ENCODE measurements at regions not wholly inside any gene's neighbourhood (a gene's known extent, or its start where the extent isn't known, plus 50 kb on each side); places are given as distances from the start of the nearest gene placed in this dataset.

DNA sequence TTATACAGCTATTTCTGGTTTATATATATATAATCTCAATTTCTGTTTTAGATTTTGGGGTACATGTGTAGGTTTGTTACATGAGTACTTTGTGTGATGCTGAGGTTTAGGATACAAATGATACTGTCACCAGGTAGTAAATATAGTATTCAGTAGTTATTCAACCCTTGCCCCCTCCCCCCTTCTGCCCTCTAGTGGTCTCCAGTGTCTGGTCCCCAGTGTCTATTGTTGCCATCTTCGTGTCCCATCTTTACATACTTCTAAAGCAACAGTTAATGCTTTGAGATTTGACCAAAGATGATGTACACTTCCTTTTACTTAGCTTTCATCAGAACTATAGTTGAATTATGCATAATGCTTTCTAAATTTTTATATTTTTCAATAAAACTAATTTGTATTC, 1623.4 kb upstream of the PRR20A start:
- DNase-seq = no peak
- intact Hi-C loops (cut with DNase I) = no loop called here
- no peak overlapping the region for H3K27ac ChIP-seq
- no peaks in the 10 kb centered on the region for H3K4me1 ChIP-seq
- WGBS, 2 donors = 56 to 78% methylated on average over 1 of the region's 1 CpG
- no peaks in the 10 kb centered on the region for H3K27me3 ChIP-seq
- TF ChIP-seq EP300 (IDR thresholded peaks at IDR 0.05) (no peak), POLR2AphosphoS5 (IDR thresholded peaks at IDR 0.05) (no peak), POLR2A (IDR thresholded peaks at IDR 0.05) (no peak)
- TF ChIP-seq, protein P1, sequence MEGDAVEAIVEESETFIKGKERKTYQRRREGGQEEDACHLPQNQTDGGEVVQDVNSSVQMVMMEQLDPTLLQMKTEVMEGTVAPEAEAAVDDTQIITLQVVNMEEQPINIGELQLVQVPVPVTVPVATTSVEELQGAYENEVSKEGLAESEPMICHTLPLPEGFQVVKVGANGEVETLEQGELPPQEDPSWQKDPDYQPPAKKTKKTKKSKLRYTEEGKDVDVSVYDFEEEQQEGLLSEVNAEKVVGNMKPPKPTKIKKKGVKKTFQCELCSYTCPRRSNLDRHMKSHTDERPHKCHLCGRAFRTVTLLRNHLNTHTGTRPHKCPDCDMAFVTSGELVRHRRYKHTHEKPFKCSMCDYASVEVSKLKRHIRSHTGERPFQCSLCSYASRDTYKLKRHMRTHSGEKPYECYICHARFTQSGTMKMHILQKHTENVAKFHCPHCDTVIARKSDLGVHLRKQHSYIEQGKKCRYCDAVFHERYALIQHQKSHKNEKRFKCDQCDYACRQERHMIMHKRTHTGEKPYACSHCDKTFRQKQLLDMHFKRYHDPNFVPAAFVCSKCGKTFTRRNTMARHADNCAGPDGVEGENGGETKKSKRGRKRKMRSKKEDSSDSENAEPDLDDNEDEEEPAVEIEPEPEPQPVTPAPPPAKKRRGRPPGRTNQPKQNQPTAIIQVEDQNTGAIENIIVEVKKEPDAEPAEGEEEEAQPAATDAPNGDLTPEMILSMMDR (IDR thresholded peaks at IDR 0.05) = no peak
- no peaks in the 10 kb centered on the region for H3K36me3 ChIP-seq
- H3K9me3 ChIP-seq = no peaks in the 10 kb centered on the region
- H3K4me3 ChIP-seq = no peak overlapping the region

DNA sequence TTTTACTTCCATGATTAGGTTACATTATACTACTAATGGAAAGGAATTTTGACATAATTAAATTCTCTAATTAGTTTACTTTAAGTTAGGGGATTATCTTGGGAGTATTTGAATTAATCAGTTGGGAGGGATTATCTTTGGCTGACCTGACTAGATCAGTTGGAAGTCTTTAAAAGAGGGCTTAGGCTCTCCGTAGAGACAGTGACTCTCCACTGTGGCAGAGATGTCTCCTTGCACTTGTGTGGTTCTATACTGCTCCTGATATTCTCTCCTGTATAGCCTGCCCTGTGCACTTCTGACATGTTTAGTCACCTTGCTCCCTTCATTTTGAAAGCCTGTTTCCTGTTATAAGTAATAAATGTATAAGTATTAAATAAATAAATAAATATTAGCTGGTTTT, 1612.3 kb upstream of the PRR20A start:
- WGBS, 2 donors = 82 to 83% methylated on average over 1 of the region's 1 CpG
- intact Hi-C loops (cut with DNase I) = no loop called here
- TF ChIP-seq, protein P1 (IDR thresholded peaks at IDR 0.05) = no peak
- no peak for TF ChIP-seq EP300 (IDR thresholded peaks at IDR 0.05)
- no peak for TF ChIP-seq POLR2AphosphoS5 (IDR thresholded peaks at IDR 0.05)
- TF ChIP-seq POLR2A (IDR thresholded peaks at IDR 0.05) = no peak

DNA sequence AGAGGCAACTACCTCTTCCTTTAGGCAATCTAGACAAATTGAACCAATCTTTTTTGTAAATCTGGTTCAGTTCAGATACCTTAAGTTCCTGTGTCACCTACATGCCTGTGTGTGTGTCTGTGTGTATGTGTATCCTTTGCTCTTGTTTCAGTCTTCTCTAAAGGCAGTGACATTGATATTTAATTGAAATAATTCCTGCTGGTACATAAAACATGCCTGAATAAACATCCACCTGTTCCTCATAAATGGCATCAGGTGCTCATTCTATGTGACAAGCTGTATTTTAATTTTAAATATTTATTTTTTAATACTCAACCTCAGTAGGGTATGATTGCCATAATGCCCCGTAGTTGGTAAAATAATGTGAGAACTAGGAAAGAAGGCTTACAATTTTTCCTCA, 1606.4 kb upstream of the PRR20A start:
- intact Hi-C loops (cut with DNase I) = no loop called here
- H3K27ac ChIP-seq = no peak overlapping the region
- WGBS, 2 donors = 92 to 94% methylated on average over 1 of the region's 1 CpG
- DNase-seq = no peak
- no peaks in the 10 kb centered on the region for H3K4me1 ChIP-seq
- no peaks in the 10 kb centered on the region for H3K27me3 ChIP-seq
- TF ChIP-seq POLR2A (IDR thresholded peaks at IDR 0.05) (no peak), EP300 (IDR thresholded peaks at IDR 0.05) (no peak), POLR2AphosphoS5 (IDR thresholded peaks at IDR 0.05) (no peak)
- TF ChIP-seq, protein P1 (IDR thresholded peaks at IDR 0.05) = no peak
- H3K36me3 ChIP-seq = no peaks in the 10 kb centered on the region
- no peak overlapping the region for H3K4me3 ChIP-seq
- no peaks in the 10 kb centered on the region for H3K9me3 ChIP-seq

More for the DNA sequence above, 1612.3 kb upstream of the PRR20A start:
- H3K4me3 ChIP-seq = no peak overlapping the region
- no peak overlapping the region for H3K27ac ChIP-seq
- no peaks in the 10 kb centered on the region for H3K9me3 ChIP-seq
- DNase-seq = no peak
- H3K27me3 ChIP-seq = no peaks in the 10 kb centered on the region
- H3K4me1 ChIP-seq = no peaks in the 10 kb centered on the region
- no peaks in the 10 kb centered on the region for H3K36me3 ChIP-seq

DNA sequence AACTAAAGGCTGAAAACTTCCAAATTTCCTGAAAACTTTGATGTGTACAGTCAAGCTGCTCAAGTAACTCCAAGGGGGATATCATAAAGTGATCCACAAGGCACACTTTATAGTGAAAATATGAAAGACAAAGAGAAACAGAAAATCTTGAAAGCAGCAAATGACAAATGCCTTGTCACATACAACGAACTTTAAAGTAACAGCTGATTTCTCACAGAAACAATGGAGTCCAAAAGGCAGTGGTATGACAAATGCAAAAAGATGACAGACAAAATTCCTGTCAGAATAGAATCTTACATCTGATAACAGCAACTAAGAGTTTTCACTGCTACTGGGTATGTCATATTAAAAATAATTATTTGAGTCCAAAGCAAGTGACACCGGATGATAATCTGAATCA, 1602.3 kb upstream of the PRR20A start:
- Histone ChIP-seq H3K9me3 (no peaks in the 10 kb centered on the region), H3K36me3 (no peaks in the 10 kb centered on the region), H3K27ac (no peak overlapping the region), H3K4me1 (no peaks in the 10 kb centered on the region), H3K27me3 (no peaks in the 10 kb centered on the region), H3K4me3 (no peak overlapping the region)
- no peak for DNase-seq
- 82 to 83% methylated on average over 2 of the region's 2 CpGs for WGBS, 2 donors
- intact Hi-C loops (cut with DNase I) = no loop called here
- TF ChIP-seq EP300 (IDR thresholded peaks at IDR 0.05) (no peak), POLR2A (IDR thresholded peaks at IDR 0.05) (no peak), POLR2AphosphoS5 (IDR thresholded peaks at IDR 0.05) (no peak)
- TF ChIP-seq, protein P1 (IDR thresholded peaks at IDR 0.05) = no peak

DNA sequence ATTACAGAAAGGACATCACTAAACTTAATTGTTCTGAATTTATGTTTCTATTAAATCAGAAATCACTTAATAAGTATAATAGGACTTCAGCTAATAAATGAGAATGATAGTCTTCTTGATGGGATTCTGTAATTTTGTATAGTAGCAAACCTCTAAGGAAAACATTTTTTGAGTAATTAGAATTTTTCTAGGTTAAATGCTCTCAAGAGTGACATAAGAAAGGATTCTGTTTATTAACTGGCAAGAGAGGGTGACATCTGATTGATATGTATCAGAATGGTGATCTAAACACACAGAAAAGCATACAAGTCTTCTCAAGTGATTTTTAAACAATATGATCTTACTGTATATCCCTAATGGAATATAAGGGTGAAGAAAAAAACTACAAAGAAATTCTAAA, 1597.7 kb upstream of the PRR20A start:
- DNase-seq = no peak
- Histone ChIP-seq H3K4me1 (no peaks in the 10 kb centered on the region), H3K9me3 (no peaks in the 10 kb centered on the region), H3K27ac (no peak overlapping the region), H3K27me3 (no peaks in the 10 kb centered on the region), H3K36me3 (no peaks in the 10 kb centered on the region), H3K4me3 (no peak overlapping the region)
- no peak for TF ChIP-seq POLR2A (IDR thresholded peaks at IDR 0.05)
- TF ChIP-seq EP300 (IDR thresholded peaks at IDR 0.05) = no peak
- no peak for TF ChIP-seq POLR2AphosphoS5 (IDR thresholded peaks at IDR 0.05)
- TF ChIP-seq, protein P1 (IDR thresholded peaks at IDR 0.05) = no peak
- intact Hi-C loops (cut with DNase I) = no loop called here

All from sigmoid colon (tissue), 6 donors.